ENCODE measurements at regions not wholly inside any gene's neighbourhood (a gene's known extent, or its start where the extent isn't known, plus 50 kb on each side); places are given as distances from the start of the nearest gene placed in this dataset.

DNA sequence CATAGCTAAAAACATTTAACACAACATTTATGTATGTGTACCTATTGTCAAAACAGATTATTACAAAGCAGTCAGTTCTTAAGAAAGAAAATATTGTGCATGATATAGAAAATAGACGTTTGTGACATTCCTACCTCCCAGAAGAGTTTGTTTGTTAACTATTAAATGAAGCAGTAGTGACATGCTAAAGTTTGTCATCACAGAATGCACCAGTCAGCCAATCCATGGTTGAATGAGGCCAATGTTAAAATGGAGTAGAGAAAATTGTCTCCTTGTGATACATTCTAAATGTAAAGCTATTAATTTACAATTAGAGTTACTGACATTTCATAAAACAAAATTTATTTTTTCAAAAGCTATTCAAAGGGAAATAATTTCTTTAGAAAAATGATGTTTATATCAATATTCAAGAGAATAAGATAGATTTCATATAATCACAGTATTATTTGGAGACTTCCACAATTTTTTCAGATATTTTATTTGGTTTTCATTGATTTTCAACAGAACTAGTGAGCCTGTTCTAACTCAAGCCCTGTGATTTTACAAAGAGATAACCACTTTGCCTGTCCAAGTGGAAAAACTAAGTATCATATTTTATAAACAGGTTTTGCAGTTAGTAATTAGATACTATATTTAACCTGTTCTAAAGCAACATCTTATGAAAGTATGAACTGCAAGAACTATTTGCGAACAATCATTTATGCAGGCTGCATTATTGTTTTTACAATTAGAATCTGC lies 176.8 kb downstream of the ISL1 start:
- ATAC-seq (no peak), DNase-seq (ENCODE audit: low spot score) (no peak)
- H3K27me3 Mint-ChIP-seq (ENCODE audit: insufficient read depth, low read depth, poor library complexity), result peaks cover 2% of the 10 kb centered on the region
- no peaks in the 10 kb centered on the region for H4K20me1 ChIP-seq (replicated peaks; ENCODE audit: insufficient read depth)
- H2AFZ ChIP-seq, result no peak overlapping the region
- no peak overlapping the region for H3K4me3 ChIP-seq
- no peak overlapping the region for H3K27ac ChIP-seq (ENCODE audit: low read depth)
- no peaks in the 10 kb centered on the region for H3K79me2 ChIP-seq (replicated peaks; ENCODE audit: insufficient read depth)
- no peaks in the 10 kb centered on the region for H3K36me3 Mint-ChIP-seq (ENCODE audit: low read depth)
- H3K9me3 Mint-ChIP-seq, result no peaks in the 10 kb centered on the region
- no peak overlapping the region for H3K4me3 Mint-ChIP-seq
- no peaks in the 10 kb centered on the region for H3K36me3 ChIP-seq (ENCODE audit: insufficient read depth)
- no peaks in the 10 kb centered on the region for H3F3A ChIP-seq (replicated peaks; ENCODE audit: low read depth)
- H3K27ac Mint-ChIP-seq, result no peak overlapping the region
- H3K9me2 ChIP-seq (ENCODE audit: insufficient read depth), result no peaks in the 10 kb centered on the region
- TF ChIP-seq CTCF (conservative IDR thresholded peaks at IDR 0.05; ENCODE audit: low read depth in 2 of 2), result no peak
- TF ChIP-seq ZNF114 (CRISPR knock-in tag; IDR thresholded peaks at IDR 0.05), result no peak
- TF ChIP-seq, protein P1, sequence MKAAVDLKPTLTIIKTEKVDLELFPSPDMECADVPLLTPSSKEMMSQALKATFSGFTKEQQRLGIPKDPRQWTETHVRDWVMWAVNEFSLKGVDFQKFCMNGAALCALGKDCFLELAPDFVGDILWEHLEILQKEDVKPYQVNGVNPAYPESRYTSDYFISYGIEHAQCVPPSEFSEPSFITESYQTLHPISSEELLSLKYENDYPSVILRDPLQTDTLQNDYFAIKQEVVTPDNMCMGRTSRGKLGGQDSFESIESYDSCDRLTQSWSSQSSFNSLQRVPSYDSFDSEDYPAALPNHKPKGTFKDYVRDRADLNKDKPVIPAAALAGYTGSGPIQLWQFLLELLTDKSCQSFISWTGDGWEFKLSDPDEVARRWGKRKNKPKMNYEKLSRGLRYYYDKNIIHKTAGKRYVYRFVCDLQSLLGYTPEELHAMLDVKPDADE (IDR thresholded peaks at IDR 0.05), result no peak
- TF ChIP-seq POLR2AphosphoS5 (IDR thresholded peaks at IDR 0.05; ENCODE audit: low read depth), result no peak
- TF ChIP-seq STAT1 (IDR thresholded peaks at IDR 0.05; ENCODE audit: unreplicated experiment), result no peak
- no peak for TF ChIP-seq NANOG (IDR thresholded peaks at IDR 0.05; ENCODE audit: borderline replicate concordance)
- TF ChIP-seq CREB1 (CRISPR knock-in tag; IDR thresholded peaks at IDR 0.05; ENCODE audit: low read depth), result no peak
- no peaks in the 10 kb centered on the region for H3K27me3 ChIP-seq (ENCODE audit: insufficient read depth)
- no peaks in the 10 kb centered on the region for H3K4me1 ChIP-seq (ENCODE audit: insufficient read depth)
- H3K4me1 Mint-ChIP-seq, result no peaks in the 10 kb centered on the region
- no peak overlapping the region for H3K4me2 ChIP-seq

GRCh38 chr5:51566953-51567352 lies 183.7 kb downstream of the ISL1 start:
- no peak overlapping the region for H3K4me2 ChIP-seq
- Mint-ChIP-seq H3K27ac (no peak overlapping the region), H3K4me1 (no peaks in the 10 kb centered on the region), H3K27me3 (ENCODE audit: insufficient read depth, low read depth, poor library complexity) (no peaks in the 10 kb centered on the region), H3K36me3 (ENCODE audit: low read depth) (no peaks in the 10 kb centered on the region), H3K4me3 (no peak overlapping the region), H3K9me3 (no peaks in the 10 kb centered on the region)
- H2AFZ ChIP-seq, result no peak overlapping the region
- H3K36me3 ChIP-seq (ENCODE audit: insufficient read depth), result no peaks in the 10 kb centered on the region
- H3K79me2 ChIP-seq (replicated peaks; ENCODE audit: insufficient read depth), result no peaks in the 10 kb centered on the region
- no peaks in the 10 kb centered on the region for H3K9me2 ChIP-seq (ENCODE audit: insufficient read depth)
- H3K4me1 ChIP-seq (ENCODE audit: insufficient read depth), result no peaks in the 10 kb centered on the region
- no peak overlapping the region for H3K27ac ChIP-seq (ENCODE audit: low read depth)
- no peaks in the 10 kb centered on the region for H4K20me1 ChIP-seq (replicated peaks; ENCODE audit: insufficient read depth)
- no peak overlapping the region for H3K4me3 ChIP-seq
- ATAC-seq (no peak), DNase-seq (ENCODE audit: low spot score) (no peak)
- H3K27me3 ChIP-seq (ENCODE audit: insufficient read depth), result no peaks in the 10 kb centered on the region
- H3F3A ChIP-seq (replicated peaks; ENCODE audit: low read depth), result no peaks in the 10 kb centered on the region
- TF ChIP-seq, protein P1 (IDR thresholded peaks at IDR 0.05), result no peak
- TF ChIP-seq CTCF (conservative IDR thresholded peaks at IDR 0.05; ENCODE audit: low read depth in 2 of 2) (no peak), POLR2AphosphoS5 (IDR thresholded peaks at IDR 0.05; ENCODE audit: low read depth) (no peak), JUNB (IDR thresholded peaks at IDR 0.05; ENCODE audit: unreplicated experiment) (no peak), CREB1 (CRISPR knock-in tag; IDR thresholded peaks at IDR 0.05; ENCODE audit: low read depth) (no peak), ZNF331 (CRISPR knock-in tag; IDR thresholded peaks at IDR 0.05; ENCODE audit: low read depth) (no peak), EZH2phosphoT487 (IDR thresholded peaks at IDR 0.05; ENCODE audit: unreplicated experiment) (no peak), NANOG (IDR thresholded peaks at IDR 0.05; ENCODE audit: borderline replicate concordance) (no peak)
- TF ChIP-seq, protein P2, sequence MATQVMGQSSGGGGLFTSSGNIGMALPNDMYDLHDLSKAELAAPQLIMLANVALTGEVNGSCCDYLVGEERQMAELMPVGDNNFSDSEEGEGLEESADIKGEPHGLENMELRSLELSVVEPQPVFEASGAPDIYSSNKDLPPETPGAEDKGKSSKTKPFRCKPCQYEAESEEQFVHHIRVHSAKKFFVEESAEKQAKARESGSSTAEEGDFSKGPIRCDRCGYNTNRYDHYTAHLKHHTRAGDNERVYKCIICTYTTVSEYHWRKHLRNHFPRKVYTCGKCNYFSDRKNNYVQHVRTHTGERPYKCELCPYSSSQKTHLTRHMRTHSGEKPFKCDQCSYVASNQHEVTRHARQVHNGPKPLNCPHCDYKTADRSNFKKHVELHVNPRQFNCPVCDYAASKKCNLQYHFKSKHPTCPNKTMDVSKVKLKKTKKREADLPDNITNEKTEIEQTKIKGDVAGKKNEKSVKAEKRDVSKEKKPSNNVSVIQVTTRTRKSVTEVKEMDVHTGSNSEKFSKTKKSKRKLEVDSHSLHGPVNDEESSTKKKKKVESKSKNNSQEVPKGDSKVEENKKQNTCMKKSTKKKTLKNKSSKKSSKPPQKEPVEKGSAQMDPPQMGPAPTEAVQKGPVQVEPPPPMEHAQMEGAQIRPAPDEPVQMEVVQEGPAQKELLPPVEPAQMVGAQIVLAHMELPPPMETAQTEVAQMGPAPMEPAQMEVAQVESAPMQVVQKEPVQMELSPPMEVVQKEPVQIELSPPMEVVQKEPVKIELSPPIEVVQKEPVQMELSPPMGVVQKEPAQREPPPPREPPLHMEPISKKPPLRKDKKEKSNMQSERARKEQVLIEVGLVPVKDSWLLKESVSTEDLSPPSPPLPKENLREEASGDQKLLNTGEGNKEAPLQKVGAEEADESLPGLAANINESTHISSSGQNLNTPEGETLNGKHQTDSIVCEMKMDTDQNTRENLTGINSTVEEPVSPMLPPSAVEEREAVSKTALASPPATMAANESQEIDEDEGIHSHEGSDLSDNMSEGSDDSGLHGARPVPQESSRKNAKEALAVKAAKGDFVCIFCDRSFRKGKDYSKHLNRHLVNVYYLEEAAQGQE (IDR thresholded peaks at IDR 0.05; ENCODE audit: unreplicated experiment), result no peak
